GM12878 (cell line): ENCODE measurements at regions not wholly inside any gene's neighbourhood (a gene's known extent, or its start where the extent isn't known, plus 50 kb on each side); places are given as distances from the start of the nearest gene placed in this dataset.
"Not testable (repeated sequence)": the region's sequence is repeated elsewhere in the genome, so short reads cannot be mapped to it uniquely, and the experiment has no call there.

Experiments
- ATAC-seq: fragments of 200-7000 bp; cut with Tn5 transposase; 3 replicates; pipeline ENCODE4 v1.9.1; 2020; ENCODE audit warnings: mild to moderate bottlenecking, moderate library complexity
- BruUV-seq: library from RNA; stranded (reverse); fragments of 400-500 nt; replicated peaks from 2 replicates; lab custom pipeline; 2021; lab: Mats Ljungman, UMichigan
- CTCF ChIA-PET: fragments of 300-600 bp; sonication (Branson Sonifier 250); formaldehyde crosslinking; extraction: SDS; loops from one replicate; lab custom pipeline; 2021; ENCODE audit warnings: inconsistent platforms; lab: Yijun Ruan, JAX
- POLR2A ChIA-PET: fragments of 350-600 bp; formaldehyde crosslinking; extraction: SDS; loops from one replicate; lab custom pipeline; 2021; ENCODE audit warnings: inconsistent platforms; lab: Charles Lee
- RAD21 ChIA-PET: fragments of 300-600 bp; sonication (Branson Sonifier 250); formaldehyde crosslinking; loops from one replicate; lab custom pipeline; 2023; ENCODE audit warnings: antibody characterized with exemption; ENCODE audit not compliant: unreplicated experiment; lab: Charles Lee
- SMC1A ChIA-PET: fragments of 300-600 bp; sonication (Branson Sonifier 250); formaldehyde crosslinking; loops from one replicate; lab custom pipeline; 2023; ENCODE audit not compliant: unreplicated experiment, uncharacterized antibody; lab: Charles Lee
- DNase-seq: peaks from one replicate; pipeline ENCODE4 v3.0.0-alpha.2; 2011; ENCODE audit warnings: low read depth, low spot score
- FAIRE-seq: peaks from 3 replicates; lab custom pipeline; 2011; peaks lifted over from hg19 to GRCh38; lab: Jason Lieb, UNC
- H2AFZ ChIP-seq: 2 replicates; pipeline ENCODE4 v1.6.0; 2011; ENCODE audit warnings: low read depth, low read length, control low read depth; ENCODE audit not compliant: control insufficient read depth
- H3K27ac ChIP-seq: 2 replicates; pipeline ENCODE4 v1.5.1; 2011; ENCODE audit warnings: control low read depth; ENCODE audit not compliant: control insufficient read depth, insufficient read depth
- H3K27me3 ChIP-seq, 2 experiments: replicated peaks in 1 of 2; 2 replicates each; pipeline versions ENCODE4 v1.6.0 to v1.6.1; 2011; ENCODE audit warnings: low read length in 1 of 2; ENCODE audit not compliant: control insufficient read depth in 2 of 2, insufficient read depth in 2 of 2
- H3K36me3 ChIP-seq, 2 experiments: 2 replicates each; pipeline ENCODE4 v1.5.1; 2011; ENCODE audit warnings: low read length in 1 of 2; ENCODE audit not compliant: control insufficient read depth in 2 of 2, insufficient read depth in 2 of 2
- H3K4me1 ChIP-seq: 2 replicates; pipeline ENCODE4 v1.6.1; 2011; ENCODE audit warnings: mild to moderate bottlenecking, low read length, moderate library complexity, mixed read lengths; ENCODE audit not compliant: control insufficient read depth, insufficient read depth
- H3K4me2 ChIP-seq: 2 replicates; pipeline ENCODE4 v1.6.0; 2011; ENCODE audit warnings: control low read depth; ENCODE audit not compliant: control insufficient read depth, insufficient read depth
- H3K4me3 ChIP-seq: fragments of 200-600 bp; sonication (generic); 2 replicates; pipeline ENCODE4 v1.5.1; 2016
- H3K79me2 ChIP-seq: 2 replicates; pipeline ENCODE4 v1.6.0; 2011; ENCODE audit warnings: low read length; ENCODE audit not compliant: control insufficient read depth, insufficient read depth
- H3K9ac ChIP-seq: 2 replicates; pipeline ENCODE4 v1.8.0; 2011; ENCODE audit warnings: low read length, control low read depth, mixed read lengths; ENCODE audit not compliant: control insufficient read depth, insufficient read depth
- H3K9me3 ChIP-seq: replicated peaks from 3 replicates; pipeline ENCODE4 v1.5.1; 2011; ENCODE audit warnings: mild to moderate bottlenecking, low read length; ENCODE audit not compliant: control insufficient read depth, insufficient read depth
- H4K20me1 ChIP-seq: 2 replicates; pipeline ENCODE4 v1.6.0; 2011; ENCODE audit not compliant: control insufficient read depth, insufficient read depth
- whole genome bisulfite sequencing: methylation state at CpG from one replicate; pipeline ENCODE4 v1.1.6; 2016; ENCODE audit warnings: low lambda C conversion rate; ENCODE audit not compliant: insufficient replicate concordance, insufficient coverage; ENCODE audit errors: missing lambda C conversion rate; 5-methylcytosine and 5-hydroxymethylcytosine counted together
- in situ Hi-C: fragments of 300-500 bp; cut with MboI; formaldehyde crosslinking; loops from 9 replicates; pipeline ENCODE4 v1.14.3; 2018; ENCODE audit warnings: mixed read lengths
- intact Hi-C: fragments of 100-400 bp; cut with micrococcal nuclease; formaldehyde crosslinking; loops from one replicate; pipeline ENCODE4 v1.14.2; 2022; ENCODE audit not compliant: unreplicated experiment

DNA sequence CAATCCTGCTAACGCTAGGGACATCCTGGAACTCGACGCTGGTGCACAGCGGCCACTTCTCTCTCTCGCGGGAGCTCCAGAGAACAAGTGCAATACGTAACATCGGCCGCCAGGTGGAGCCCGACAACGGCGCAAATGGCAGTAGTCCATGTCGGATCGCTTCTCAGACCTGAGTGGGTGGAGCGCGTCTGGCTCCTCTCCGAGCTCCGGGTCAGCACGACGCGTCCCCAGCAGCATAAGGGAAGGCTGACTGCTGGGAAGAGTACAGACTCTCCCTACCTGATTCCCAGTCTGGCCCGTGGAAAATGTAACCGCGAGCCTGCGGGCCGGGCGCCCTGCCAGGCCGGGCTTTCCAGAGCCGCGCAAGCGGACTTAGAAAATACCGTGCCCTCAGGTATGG, 1725.8 kb downstream of the SPATA31A7 start:
- RAD21 ChIA-PET, CTCF ChIA-PET, POLR2A ChIA-PET: not testable (repeated sequence)

GRCh38 chr9:62918648-62919385, 1729.0 kb downstream of the SPATA31A7 start:
- H3K4me1 ChIP-seq, in situ Hi-C loops, RAD21 ChIA-PET, intact Hi-C loops, H3K9me3 ChIP-seq, BruUV-seq, H3K27ac ChIP-seq, H3K4me2 ChIP-seq, DNase-seq, H3K27me3 ChIP-seq, H4K20me1 ChIP-seq, H2AFZ ChIP-seq, H3K79me2 ChIP-seq, H3K9ac ChIP-seq, FAIRE-seq, ATAC-seq, H3K36me3 ChIP-seq, CTCF ChIA-PET, SMC1A ChIA-PET, POLR2A ChIA-PET, H3K4me3 ChIP-seq: not testable (repeated sequence)
- 20% methylated on average over 3 of the region's 3 CpGs for WGBS

More for the DNA sequence above, 1725.8 kb downstream of the SPATA31A7 start:
- SMC1A ChIA-PET, BruUV-seq, DNase-seq, H3K79me2 ChIP-seq, H3K9ac ChIP-seq, H3K4me3 ChIP-seq, intact Hi-C loops, H3K4me2 ChIP-seq, H2AFZ ChIP-seq, H3K4me1 ChIP-seq, H3K27ac ChIP-seq, H3K36me3 ChIP-seq, H3K9me3 ChIP-seq, in situ Hi-C loops, H3K27me3 ChIP-seq, H4K20me1 ChIP-seq: not testable (repeated sequence)
- FAIRE-seq (peak; percentile 98), ATAC-seq (peak; percentile 99)
- no CpG with 5 or more reads among the region's 32 CpGs for WGBS

DNA sequence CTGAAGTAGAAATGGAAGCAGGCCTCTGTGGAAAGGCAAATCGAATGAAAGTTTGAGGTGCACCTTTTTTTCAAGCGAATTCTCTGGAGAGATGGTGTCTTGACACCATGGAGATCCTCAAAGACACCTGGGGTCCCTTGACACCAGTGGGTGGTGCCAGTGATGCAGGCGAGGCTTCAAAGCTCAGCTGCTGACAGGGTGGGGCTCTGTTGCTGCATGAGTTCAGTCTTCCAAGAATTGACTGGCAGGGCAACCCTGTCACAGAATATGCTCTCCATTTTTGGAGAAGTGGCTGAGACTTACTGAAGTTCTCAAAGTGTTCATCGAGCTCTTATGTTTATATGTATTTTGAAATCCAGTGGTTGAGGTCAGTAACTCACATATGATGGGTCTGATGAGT, 1741.6 kb downstream of the SPATA31A7 start:
- in situ Hi-C loops, BruUV-seq, H3K9ac ChIP-seq, RAD21 ChIA-PET, H3K27me3 ChIP-seq, CTCF ChIA-PET, H2AFZ ChIP-seq, POLR2A ChIA-PET, H3K27ac ChIP-seq, H4K20me1 ChIP-seq, ATAC-seq, H3K79me2 ChIP-seq, intact Hi-C loops, SMC1A ChIA-PET, H3K4me3 ChIP-seq, DNase-seq, H3K9me3 ChIP-seq, H3K4me2 ChIP-seq, H3K4me1 ChIP-seq, FAIRE-seq, H3K36me3 ChIP-seq: not testable (repeated sequence)
- no CpG with 5 or more reads among the region's 4 CpGs for WGBS

- RAD21 ChIA-PET, intact Hi-C loops: not testable (repeated sequence)
Observed at GRCh38 chr9:62952840-62953239, 1763.0 kb downstream of the SPATA31A7 start.

More at GRCh38 chr9:62952840-62953239, 1763.0 kb downstream of the SPATA31A7 start:
- POLR2A ChIA-PET, ATAC-seq, H3K27ac ChIP-seq, CTCF ChIA-PET, SMC1A ChIA-PET, H3K9ac ChIP-seq, H3K4me3 ChIP-seq, H3K4me2 ChIP-seq, H4K20me1 ChIP-seq, H2AFZ ChIP-seq, H3K79me2 ChIP-seq, H3K9me3 ChIP-seq, H3K27me3 ChIP-seq, H3K4me1 ChIP-seq, FAIRE-seq, BruUV-seq, H3K36me3 ChIP-seq, in situ Hi-C loops, DNase-seq: not testable (repeated sequence)
- no CpG with 5 or more reads among the region's 2 CpGs for WGBS
